ENCODE measurements at regions not wholly inside any gene's neighbourhood (a gene's known extent, or its start where the extent isn't known, plus 50 kb on each side); places are given as distances from the start of the nearest gene placed in this dataset.
A peak's percentile ranks its signal among the peaks of the same experiment; 100 is the strongest.

DNA sequence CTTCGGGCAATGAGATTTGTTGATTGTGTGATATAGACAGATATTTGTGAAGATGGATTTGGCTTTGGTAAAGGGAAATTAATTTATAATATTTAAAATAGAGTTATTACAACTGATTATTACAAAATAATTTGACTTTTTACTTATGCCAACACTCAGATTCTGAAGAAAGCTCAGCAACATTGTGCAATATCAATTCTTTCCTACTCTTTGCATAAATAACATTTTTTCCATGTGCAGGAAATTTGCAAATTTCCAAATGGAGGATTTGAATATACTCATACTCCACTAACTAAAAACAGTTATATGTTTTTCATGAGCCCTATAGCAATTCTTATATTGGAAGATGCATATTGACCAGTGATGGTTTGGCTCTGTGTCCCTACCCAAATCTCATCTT, 676.4 kb upstream of the ADAMTS5 start:
- no peak for DNase-seq (ENCODE audit: extremely low read depth in 1 of 4, low spot score in 3 of 4)
- H3K9me1 ChIP-seq (ENCODE audit: control insufficient read depth, insufficient read depth, low read length) = no peaks in the 10 kb centered on the region
- 0% methylated on average over 1 of the region's 1 CpG for WGBS (ENCODE audit: insufficient coverage, low coverage, missing lambda C conversion rate)
- H3K27ac ChIP-seq (ENCODE audit: extremely low read depth, low read depth, low read length) = no peak overlapping the region
- no peak for ATAC-seq
- no peak overlapping the region for H3K4me2 ChIP-seq (ENCODE audit: insufficient read depth, low read length)
- H3K36me3 ChIP-seq (ENCODE audit: control insufficient read depth, insufficient read depth, low read length) = no peaks in the 10 kb centered on the region
- no peaks in the 10 kb centered on the region for H3K4me1 ChIP-seq (replicated peaks in 1 of 2; ENCODE audit: control insufficient read depth in 2 of 2, insufficient read depth in 2 of 2, low read length in 2 of 2)
- H3K27me3 ChIP-seq (ENCODE audit: control insufficient read depth in 2 of 2, insufficient read depth in 2 of 2, low read length in 2 of 2) = no peaks in the 10 kb centered on the region
- no peak for TF ChIP-seq XRCC4 (IDR thresholded peaks at IDR 0.05; ENCODE audit: extremely low read depth, insufficient read depth, insufficient read length)
- no peak for TF ChIP-seq BDP1 (IDR thresholded peaks at IDR 0.05; ENCODE audit: insufficient read depth, insufficient read length)
- no peak for TF ChIP-seq CEBPG (CRISPR knock-in tag; IDR thresholded peaks at IDR 0.05)
- TF ChIP-seq CEBPG (tag; conservative IDR thresholded peaks at IDR 0.05 in 1 of 2, IDR thresholded peaks at IDR 0.05 in 1 of 2) = 0 out of 4 replicates have a peak, but pooled peaks of 1 of the 2 experiments have one; percentile 29
- TF ChIP-seq ZNF583 (CRISPR knock-in tag; IDR thresholded peaks at IDR 0.05) = no peak
- TF ChIP-seq, protein P1, sequence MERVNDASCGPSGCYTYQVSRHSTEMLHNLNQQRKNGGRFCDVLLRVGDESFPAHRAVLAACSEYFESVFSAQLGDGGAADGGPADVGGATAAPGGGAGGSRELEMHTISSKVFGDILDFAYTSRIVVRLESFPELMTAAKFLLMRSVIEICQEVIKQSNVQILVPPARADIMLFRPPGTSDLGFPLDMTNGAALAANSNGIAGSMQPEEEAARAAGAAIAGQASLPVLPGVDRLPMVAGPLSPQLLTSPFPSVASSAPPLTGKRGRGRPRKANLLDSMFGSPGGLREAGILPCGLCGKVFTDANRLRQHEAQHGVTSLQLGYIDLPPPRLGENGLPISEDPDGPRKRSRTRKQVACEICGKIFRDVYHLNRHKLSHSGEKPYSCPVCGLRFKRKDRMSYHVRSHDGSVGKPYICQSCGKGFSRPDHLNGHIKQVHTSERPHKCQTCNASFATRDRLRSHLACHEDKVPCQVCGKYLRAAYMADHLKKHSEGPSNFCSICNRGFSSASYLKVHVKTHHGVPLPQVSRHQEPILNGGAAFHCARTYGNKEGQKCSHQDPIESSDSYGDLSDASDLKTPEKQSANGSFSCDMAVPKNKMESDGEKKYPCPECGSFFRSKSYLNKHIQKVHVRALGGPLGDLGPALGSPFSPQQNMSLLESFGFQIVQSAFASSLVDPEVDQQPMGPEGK (CRISPR knock-in tag; IDR thresholded peaks at IDR 0.05; ENCODE audit: borderline replicate concordance) = no peak
- ChIA-PET CTCF (ENCODE audit: low intra/inter-chr PET ratio) (no interaction called here), POLR2A (no interaction called here)
- no peaks in the 10 kb centered on the region for H3K79me2 ChIP-seq (ENCODE audit: control insufficient read depth, insufficient read depth, low read length)
- intact Hi-C loops (cut with micrococcal nuclease) = no loop called here
- no peak overlapping the region for H2AFZ ChIP-seq (ENCODE audit: low read depth, low read length)
- no peaks in the 10 kb centered on the region for H3K9me3 ChIP-seq (replicated peaks; ENCODE audit: control insufficient read depth, insufficient read depth, low read depth, low read length)
- H3K4me3 ChIP-seq = no peak overlapping the region
- FAIRE-seq = no peak
- in situ Hi-C loops (cut with MboI) = no loop called here
- no TSS peak for BruUV-seq (replicated peaks)
- H4K20me1 ChIP-seq (replicated peaks; ENCODE audit: control insufficient read depth, insufficient read depth, low read length) = no peaks in the 10 kb centered on the region
- no peak overlapping the region for H3K9ac ChIP-seq (ENCODE audit: insufficient read depth in 1 of 2, low read depth in 2 of 2, low read length in 2 of 2)
